ENCODE measurements at regions not wholly inside any gene's neighbourhood (a gene's known extent, or its start where the extent isn't known, plus 50 kb on each side); places are given as distances from the start of the nearest gene placed in this dataset.

DNA sequence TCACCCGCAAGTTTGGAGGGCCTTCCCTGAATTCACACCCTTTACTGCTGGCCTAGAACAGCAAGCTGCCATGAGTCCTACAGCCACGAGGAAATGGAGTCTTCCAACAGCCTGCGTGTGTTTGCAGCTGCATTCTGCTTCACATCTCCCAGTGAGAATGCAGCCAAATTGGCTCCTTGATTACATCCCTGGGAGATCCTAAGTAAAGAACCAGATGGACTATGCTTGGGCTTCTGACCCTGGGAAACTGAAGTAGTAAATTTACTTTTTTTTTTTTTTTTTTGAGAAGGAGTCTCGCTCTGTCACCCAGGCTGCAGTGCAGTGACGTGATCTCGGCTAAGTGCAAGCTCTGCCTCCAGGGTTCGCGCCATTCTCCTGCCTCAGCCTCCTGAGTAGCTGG is 617.0 kb upstream of the CDH18 start:
- TF ChIP-seq, protein P1, sequence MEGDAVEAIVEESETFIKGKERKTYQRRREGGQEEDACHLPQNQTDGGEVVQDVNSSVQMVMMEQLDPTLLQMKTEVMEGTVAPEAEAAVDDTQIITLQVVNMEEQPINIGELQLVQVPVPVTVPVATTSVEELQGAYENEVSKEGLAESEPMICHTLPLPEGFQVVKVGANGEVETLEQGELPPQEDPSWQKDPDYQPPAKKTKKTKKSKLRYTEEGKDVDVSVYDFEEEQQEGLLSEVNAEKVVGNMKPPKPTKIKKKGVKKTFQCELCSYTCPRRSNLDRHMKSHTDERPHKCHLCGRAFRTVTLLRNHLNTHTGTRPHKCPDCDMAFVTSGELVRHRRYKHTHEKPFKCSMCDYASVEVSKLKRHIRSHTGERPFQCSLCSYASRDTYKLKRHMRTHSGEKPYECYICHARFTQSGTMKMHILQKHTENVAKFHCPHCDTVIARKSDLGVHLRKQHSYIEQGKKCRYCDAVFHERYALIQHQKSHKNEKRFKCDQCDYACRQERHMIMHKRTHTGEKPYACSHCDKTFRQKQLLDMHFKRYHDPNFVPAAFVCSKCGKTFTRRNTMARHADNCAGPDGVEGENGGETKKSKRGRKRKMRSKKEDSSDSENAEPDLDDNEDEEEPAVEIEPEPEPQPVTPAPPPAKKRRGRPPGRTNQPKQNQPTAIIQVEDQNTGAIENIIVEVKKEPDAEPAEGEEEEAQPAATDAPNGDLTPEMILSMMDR (IDR thresholded peaks at IDR 0.05; ENCODE audit: insufficient read depth, low read length), result no peak
- TF ChIP-seq, protein P2, sequence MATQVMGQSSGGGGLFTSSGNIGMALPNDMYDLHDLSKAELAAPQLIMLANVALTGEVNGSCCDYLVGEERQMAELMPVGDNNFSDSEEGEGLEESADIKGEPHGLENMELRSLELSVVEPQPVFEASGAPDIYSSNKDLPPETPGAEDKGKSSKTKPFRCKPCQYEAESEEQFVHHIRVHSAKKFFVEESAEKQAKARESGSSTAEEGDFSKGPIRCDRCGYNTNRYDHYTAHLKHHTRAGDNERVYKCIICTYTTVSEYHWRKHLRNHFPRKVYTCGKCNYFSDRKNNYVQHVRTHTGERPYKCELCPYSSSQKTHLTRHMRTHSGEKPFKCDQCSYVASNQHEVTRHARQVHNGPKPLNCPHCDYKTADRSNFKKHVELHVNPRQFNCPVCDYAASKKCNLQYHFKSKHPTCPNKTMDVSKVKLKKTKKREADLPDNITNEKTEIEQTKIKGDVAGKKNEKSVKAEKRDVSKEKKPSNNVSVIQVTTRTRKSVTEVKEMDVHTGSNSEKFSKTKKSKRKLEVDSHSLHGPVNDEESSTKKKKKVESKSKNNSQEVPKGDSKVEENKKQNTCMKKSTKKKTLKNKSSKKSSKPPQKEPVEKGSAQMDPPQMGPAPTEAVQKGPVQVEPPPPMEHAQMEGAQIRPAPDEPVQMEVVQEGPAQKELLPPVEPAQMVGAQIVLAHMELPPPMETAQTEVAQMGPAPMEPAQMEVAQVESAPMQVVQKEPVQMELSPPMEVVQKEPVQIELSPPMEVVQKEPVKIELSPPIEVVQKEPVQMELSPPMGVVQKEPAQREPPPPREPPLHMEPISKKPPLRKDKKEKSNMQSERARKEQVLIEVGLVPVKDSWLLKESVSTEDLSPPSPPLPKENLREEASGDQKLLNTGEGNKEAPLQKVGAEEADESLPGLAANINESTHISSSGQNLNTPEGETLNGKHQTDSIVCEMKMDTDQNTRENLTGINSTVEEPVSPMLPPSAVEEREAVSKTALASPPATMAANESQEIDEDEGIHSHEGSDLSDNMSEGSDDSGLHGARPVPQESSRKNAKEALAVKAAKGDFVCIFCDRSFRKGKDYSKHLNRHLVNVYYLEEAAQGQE (IDR thresholded peaks at IDR 0.05; ENCODE audit: insufficient replicate concordance, low read depth), result no peak
- TF ChIP-seq POLR2AphosphoS5 (IDR thresholded peaks at IDR 0.05; ENCODE audit: low read depth) (no peak), SPI1 (IDR thresholded peaks at IDR 0.05; ENCODE audit: borderline replicate concordance, low read depth) (no peak)
